BJ (cell line): ENCODE measurements at regions not wholly inside any gene's neighbourhood (a gene's known extent, or its start where the extent isn't known, plus 50 kb on each side); places are given as distances from the start of the nearest gene placed in this dataset.

ENCODE experiments used
- CTCF ChIA-PET: fragments of 350-600 bp; formaldehyde crosslinking; extraction: SDS; loops from one replicate; lab custom pipeline; 2021; ENCODE audit warnings: antibody characterized with exemption, inconsistent platforms; lab: Yijun Ruan, JAX
- POLR2A ChIA-PET: fragments of 300-600 bp; sonication (Branson Sonifier 250); formaldehyde crosslinking; extraction: SDS; loops from one replicate; lab custom pipeline; 2021; ENCODE audit warnings: antibody characterized with exemption; lab: Charles Lee
- DNase-seq: peaks from one replicate; pipeline ENCODE4 v3.0.0-alpha.2; 2011; ENCODE audit warnings: low read depth
- H3K27me3 ChIP-seq: 2 replicates; pipeline ENCODE4 v1.6.0; 2011; ENCODE audit warnings: low read length; ENCODE audit not compliant: control insufficient read depth, insufficient read depth
- H3K36me3 ChIP-seq: 2 replicates; pipeline ENCODE4 v1.5.1; 2011; ENCODE audit warnings: low read length; ENCODE audit not compliant: control insufficient read depth, insufficient read depth
- H3K4me3 ChIP-seq: 2 replicates; pipeline ENCODE4 v1.5.1; 2011; ENCODE audit warnings: low read depth, mild to moderate bottlenecking, control low read depth, low read length
- CTCF ChIP-seq: IDR thresholded peaks from 2 replicates; pipeline ENCODE4 v1.5.1; 2011; ENCODE audit warnings: low read depth, mild to moderate bottlenecking, control low read depth, inconsistent platforms, low read length, moderate library complexity; ENCODE audit not compliant: insufficient read depth

GRCh38 chr14:84963518-84963917 lies 566.4 kb upstream of the FLRT2 start:
- CTCF ChIA-PET: no interaction called here
- TF ChIP-seq CTCF: no peak

GRCh38 chr14:84965279-84965678 lies 564.7 kb upstream of the FLRT2 start:
- no peak for DNase-seq
- Histone ChIP-seq H3K36me3 (no peaks in the 10 kb centered on the region), H3K4me3 (no peak overlapping the region), H3K27me3 (no peaks in the 10 kb centered on the region)
- POLR2A ChIA-PET: no interaction called here
- CTCF ChIA-PET: interaction anchor here (0.7 kb wide), 1 partner anchor 14 kb away, joined by 3 read pairs; no protein-coding TSS in a partner anchor
- no peak for TF ChIP-seq CTCF

More at GRCh38 chr14:84963518-84963917, 566.4 kb upstream of the FLRT2 start:
- H3K4me3 ChIP-seq: no peak overlapping the region
- no peaks in the 10 kb centered on the region for H3K27me3 ChIP-seq
- no peaks in the 10 kb centered on the region for H3K36me3 ChIP-seq
- POLR2A ChIA-PET: no interaction called here
- DNase-seq: no peak

- Histone ChIP-seq H3K27me3 (no peaks in the 10 kb centered on the region), H3K36me3 (no peaks in the 10 kb centered on the region), H3K4me3 (no peak overlapping the region)
- POLR2A ChIA-PET: no interaction called here
- CTCF ChIA-PET: no interaction called here
- no peak for DNase-seq
- TF ChIP-seq CTCF: no peak
Measured at GRCh38 chr14:84969501-84969900, 560.4 kb upstream of the FLRT2 start.

- H3K36me3 ChIP-seq: no peaks in the 10 kb centered on the region
- no peaks in the 10 kb centered on the region for H3K27me3 ChIP-seq
- ChIA-PET POLR2A (interaction anchor here (0.6 kb wide), 1 partner anchor 72 kb away, joined by 9 read pairs; no protein-coding TSS in a partner anchor), CTCF (interaction anchor here (0.6 kb wide), 1 partner anchor 136 kb away, joined by 3 read pairs; no protein-coding TSS in a partner anchor)
- no peak for DNase-seq
- TF ChIP-seq CTCF: no peak
- no peak overlapping the region for H3K4me3 ChIP-seq
Measured at GRCh38 chr14:84975241-84975902, 554.6 kb upstream of the FLRT2 start.

- TF ChIP-seq CTCF: no peak
- Histone ChIP-seq H3K4me3 (no peak overlapping the region), H3K27me3 (no peaks in the 10 kb centered on the region), H3K36me3 (no peaks in the 10 kb centered on the region)
- POLR2A ChIA-PET: no interaction called here
- CTCF ChIA-PET: no interaction called here
- DNase-seq: no peak
Measured at GRCh38 chr14:84976805-84977204, 553.1 kb upstream of the FLRT2 start.
